Natural killer cell (primary cell): ENCODE measurements at regions not wholly inside any gene's neighbourhood (a gene's known extent, or its start where the extent isn't known, plus 50 kb on each side); places are given as distances from the start of the nearest gene placed in this dataset.

Source experiments
- ATAC-seq, 3 donors: fragments of 150-1000 bp in 2 of 3; fragments of 200-7000 bp in 1 of 3; cut with Tn5 transposase; 1 replicate in 1 of 3; 2 replicates in 2 of 3; pipeline ENCODE4 v1.10.0; 2021; ENCODE audit warnings: mild to moderate bottlenecking in 2 of 3, moderate library complexity in 2 of 3
- DNase-seq, 2 donors: peaks; one replicate each; pipeline versions ENCODE4 v3.0.0 to v3.0.0-alpha.2; 2013 to 2021; ENCODE audit warnings: mixed read lengths in 1 of 2
- H3K27ac ChIP-seq: one replicate; pipeline ENCODE4 v1.5.1; 2013; ENCODE audit warnings: mild to moderate bottlenecking, low read length
- H3K27me3 ChIP-seq: one replicate; pipeline ENCODE4 v1.6.1; 2013; ENCODE audit warnings: low read length; ENCODE audit not compliant: control insufficient read depth, insufficient read depth
- H3K36me3 ChIP-seq: one replicate; pipeline ENCODE4 v1.6.1; 2013; ENCODE audit warnings: low read length; ENCODE audit not compliant: control insufficient read depth, insufficient read depth
- H3K4me1 ChIP-seq: one replicate; pipeline ENCODE4 v1.6.1; 2013; ENCODE audit warnings: low read length; ENCODE audit not compliant: control insufficient read depth, insufficient read depth
- H3K4me3 ChIP-seq: one replicate; pipeline ENCODE4 v1.5.1; 2013; ENCODE audit warnings: low read length
- H3K9me3 ChIP-seq: one replicate; pipeline ENCODE4 v1.6.1; 2013; ENCODE audit warnings: low read length; ENCODE audit not compliant: control insufficient read depth, insufficient read depth
- H3K27ac Mint-ChIP-seq, 2 donors: one replicate each; pipeline ENCODE4 v1.8.0; 2022; ENCODE audit warnings: mild to moderate bottlenecking in 2 of 2, mixed read lengths in 2 of 2, moderate library complexity in 1 of 2
- H3K27me3 Mint-ChIP-seq, 2 donors: one replicate each; pipeline ENCODE4 v1.8.0; 2022; ENCODE audit warnings: low read depth in 2 of 2, mixed read lengths in 2 of 2
- H3K36me3 Mint-ChIP-seq: one replicate; pipeline ENCODE4 v1.8.0; 2022; ENCODE audit warnings: mixed read lengths
- H3K4me1 Mint-ChIP-seq, 2 donors: one replicate each; pipeline ENCODE4 v1.8.0; 2022; ENCODE audit warnings: mixed read lengths in 2 of 2
- H3K4me3 Mint-ChIP-seq: one replicate; pipeline ENCODE4 v1.8.0; 2022; ENCODE audit warnings: mild to moderate bottlenecking, moderate library complexity, mixed read lengths
- H3K9me3 Mint-ChIP-seq, 2 donors: one replicate each; pipeline ENCODE4 v1.8.0; 2022; ENCODE audit warnings: mixed read lengths in 2 of 2
- WGBS: methylation state at CpG from one replicate; pipeline ENCODE4 v1.1.7; 2013; ENCODE audit warnings: missing lambda C conversion rate; ENCODE audit not compliant: insufficient coverage; 5-methylcytosine and 5-hydroxymethylcytosine counted together
- intact Hi-C: fragments of 100-400 bp; cut with micrococcal nuclease; formaldehyde crosslinking; loops from one replicate; pipeline ENCODE4 v1.14.2; 2022
- TF ChIP-seq, protein P1 (sequence below): fragments of 200-600 bp; IDR thresholded peaks from one replicate; pipeline ENCODE4 v1.8.0; 2022; ENCODE audit warnings: antibody characterized with exemption

DNA sequence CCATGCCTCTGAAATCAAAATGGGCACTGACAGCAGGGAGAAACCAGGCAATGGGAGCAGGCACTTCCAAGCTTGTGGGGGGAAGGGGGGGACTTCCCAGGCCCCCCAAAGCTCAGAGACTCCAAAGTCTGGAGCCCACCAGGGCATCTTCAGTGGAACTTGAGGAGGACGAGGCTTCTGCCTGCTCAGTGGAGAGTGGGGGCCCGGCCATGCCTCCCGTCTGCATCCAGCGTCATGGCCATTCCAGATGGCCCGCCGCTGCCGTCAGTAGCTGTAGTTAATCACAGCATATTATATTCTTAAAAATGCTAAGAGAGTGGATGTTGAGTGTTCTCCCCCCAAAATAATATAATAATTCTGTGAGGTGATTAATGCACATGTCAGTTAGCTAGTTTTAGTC is 315.2 kb downstream of the KCNJ2 start:
- Histone ChIP-seq H3K36me3 (no peaks in the 10 kb centered on the region), H3K27ac (no peak overlapping the region), H3K27me3 (no peaks in the 10 kb centered on the region), H3K4me1 (no peaks in the 10 kb centered on the region), H3K4me3 (no peak overlapping the region), H3K9me3 (peaks cover 8% of the 10 kb centered on the region)
- Mint-ChIP-seq H3K27me3 (no peaks in the 10 kb centered on the region), H3K36me3 (no peaks in the 10 kb centered on the region), H3K4me1 (no peaks in the 10 kb centered on the region), H3K4me3 (no peak overlapping the region), H3K9me3 (peaks cover 7 to 12% of the 10 kb centered on the region in 2 donors), H3K27ac (no peak overlapping the region)
- intact Hi-C loops, result no loop called here
- DNase-seq (no peak), ATAC-seq (no peak)
- TF ChIP-seq, protein P1, sequence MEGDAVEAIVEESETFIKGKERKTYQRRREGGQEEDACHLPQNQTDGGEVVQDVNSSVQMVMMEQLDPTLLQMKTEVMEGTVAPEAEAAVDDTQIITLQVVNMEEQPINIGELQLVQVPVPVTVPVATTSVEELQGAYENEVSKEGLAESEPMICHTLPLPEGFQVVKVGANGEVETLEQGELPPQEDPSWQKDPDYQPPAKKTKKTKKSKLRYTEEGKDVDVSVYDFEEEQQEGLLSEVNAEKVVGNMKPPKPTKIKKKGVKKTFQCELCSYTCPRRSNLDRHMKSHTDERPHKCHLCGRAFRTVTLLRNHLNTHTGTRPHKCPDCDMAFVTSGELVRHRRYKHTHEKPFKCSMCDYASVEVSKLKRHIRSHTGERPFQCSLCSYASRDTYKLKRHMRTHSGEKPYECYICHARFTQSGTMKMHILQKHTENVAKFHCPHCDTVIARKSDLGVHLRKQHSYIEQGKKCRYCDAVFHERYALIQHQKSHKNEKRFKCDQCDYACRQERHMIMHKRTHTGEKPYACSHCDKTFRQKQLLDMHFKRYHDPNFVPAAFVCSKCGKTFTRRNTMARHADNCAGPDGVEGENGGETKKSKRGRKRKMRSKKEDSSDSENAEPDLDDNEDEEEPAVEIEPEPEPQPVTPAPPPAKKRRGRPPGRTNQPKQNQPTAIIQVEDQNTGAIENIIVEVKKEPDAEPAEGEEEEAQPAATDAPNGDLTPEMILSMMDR, result no peak
- WGBS, result 86% methylated on average over 6 of the region's 7 CpGs

GRCh38 chr17:70492368-70492767 is 323.0 kb downstream of the KCNJ2 start:
- Mint-ChIP-seq H3K4me3 (no peak overlapping the region), H3K4me1 (no peaks in the 10 kb centered on the region), H3K27ac (no peak overlapping the region), H3K36me3 (no peaks in the 10 kb centered on the region), H3K27me3 (no peaks in the 10 kb centered on the region), H3K9me3 (peaks cover 2 to 5% of the 10 kb centered on the region in 2 donors)
- intact Hi-C loops, result no loop called here
- TF ChIP-seq, protein P1, result no peak
- Histone ChIP-seq H3K36me3 (no peaks in the 10 kb centered on the region), H3K27ac (no peak overlapping the region), H3K27me3 (no peaks in the 10 kb centered on the region), H3K4me1 (no peaks in the 10 kb centered on the region), H3K4me3 (no peak overlapping the region), H3K9me3 (no peaks in the 10 kb centered on the region)
- WGBS, result 86% methylated on average over 2 of the region's 2 CpGs
- no peak for DNase-seq
- ATAC-seq, result no peak

GRCh38 chr17:70493277-70493874 is 324.0 kb downstream of the KCNJ2 start:
- H3K4me1 ChIP-seq, result no peaks in the 10 kb centered on the region
- H3K27ac ChIP-seq, result no peak overlapping the region
- no peaks in the 10 kb centered on the region for H3K27me3 ChIP-seq
- H3K9me3 ChIP-seq, result no peaks in the 10 kb centered on the region
- H3K9me3 Mint-ChIP-seq, result peaks cover 2 to 4% of the 10 kb centered on the region in 2 donors
- DNase-seq (no peak), ATAC-seq (no peak)
- 84% methylated on average over 3 of the region's 3 CpGs for WGBS
- intact Hi-C loops, result no loop called here
- no peak overlapping the region for H3K4me3 Mint-ChIP-seq
- no peaks in the 10 kb centered on the region for H3K36me3 Mint-ChIP-seq
- TF ChIP-seq, protein P1, result no peak
- H3K27ac Mint-ChIP-seq, result no peak overlapping the region
- no peak overlapping the region for H3K4me3 ChIP-seq
- H3K4me1 Mint-ChIP-seq, result no peaks in the 10 kb centered on the region
- H3K27me3 Mint-ChIP-seq, result no peaks in the 10 kb centered on the region
- H3K36me3 ChIP-seq, result no peaks in the 10 kb centered on the region

DNA sequence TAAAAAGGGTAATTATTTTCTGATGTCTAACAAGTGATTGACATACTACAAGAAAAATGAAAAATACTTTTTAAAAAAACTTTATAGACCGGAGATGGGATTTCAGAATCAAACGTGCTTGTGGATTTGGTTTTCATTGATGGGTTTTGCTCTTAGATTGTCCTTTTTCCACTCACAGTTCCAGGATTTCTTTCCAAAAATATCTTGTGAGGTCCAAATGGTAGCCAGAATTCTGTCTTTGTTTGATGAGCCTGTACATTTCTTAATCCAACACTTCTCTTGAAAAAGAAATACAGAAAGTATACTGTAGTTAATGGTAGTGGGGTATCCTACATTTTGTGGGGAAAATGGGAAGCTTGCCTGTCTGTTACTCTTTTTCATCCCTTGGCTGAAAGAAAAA is 329.3 kb downstream of the KCNJ2 start:
- no peak overlapping the region for H3K27ac ChIP-seq
- no peak overlapping the region for H3K4me3 ChIP-seq
- no peaks in the 10 kb centered on the region for H3K9me3 ChIP-seq
- DNase-seq (no peak), ATAC-seq (no peak)
- H3K4me1 ChIP-seq, result no peaks in the 10 kb centered on the region
- no peak overlapping the region for H3K27ac Mint-ChIP-seq
- H3K27me3 Mint-ChIP-seq, result no peaks in the 10 kb centered on the region
- no peak overlapping the region for H3K4me3 Mint-ChIP-seq
- H3K9me3 Mint-ChIP-seq, result peaks cover 6 to 8% of the 10 kb centered on the region in 2 donors
- no peaks in the 10 kb centered on the region for H3K36me3 Mint-ChIP-seq
- intact Hi-C loops, result no loop called here
- WGBS, result 100% methylated on average over 1 of the region's 2 CpGs
- H3K36me3 ChIP-seq, result no peaks in the 10 kb centered on the region
- TF ChIP-seq, protein P1, result no peak
- H3K27me3 ChIP-seq, result no peaks in the 10 kb centered on the region
- H3K4me1 Mint-ChIP-seq, result no peaks in the 10 kb centered on the region
